ENCODE measurements at regions not wholly inside any gene's neighbourhood (a gene's known extent, or its start where the extent isn't known, plus 50 kb on each side); places are given as distances from the start of the nearest gene placed in this dataset.
A peak's percentile ranks its signal among the peaks of the same experiment; 100 is the strongest.

DNA sequence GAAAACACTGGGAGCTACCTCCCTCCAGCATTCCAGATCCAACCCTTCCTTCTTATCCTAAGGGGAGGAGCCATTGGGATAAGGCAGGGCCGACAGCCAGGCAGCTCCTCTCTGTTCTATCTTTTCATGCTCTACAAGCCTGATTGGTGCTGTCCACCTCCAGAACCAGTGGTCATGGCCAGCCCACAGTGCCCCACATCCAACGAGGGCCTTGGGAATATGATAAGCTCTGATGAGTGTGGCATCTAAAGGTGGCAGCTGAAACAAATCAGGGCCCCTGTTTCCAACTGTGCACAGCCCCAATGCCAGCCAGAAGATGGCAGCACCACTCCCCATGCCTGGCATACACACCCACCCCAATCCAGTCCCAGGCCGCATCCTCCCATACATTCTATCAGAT lies 329.3 kb downstream of the C1D start:
- no peak overlapping the region for H3K27ac ChIP-seq (ENCODE audit: low read depth in 1 of 2, low read length in 2 of 2)
- peaks cover 0 to under 1% (median 0%) of the 10 kb centered on the region in 4 donors for H3K9me3 ChIP-seq (ENCODE audit: control insufficient read depth in 4 of 4, low read length in 3 of 4)
- no peak for TF ChIP-seq SP1 (IDR thresholded peaks at IDR 0.05)
- TF ChIP-seq RAD21 (IDR thresholded peaks at IDR 0.05), result peak; percentile 57 to 66
- TF ChIP-seq, protein P1, sequence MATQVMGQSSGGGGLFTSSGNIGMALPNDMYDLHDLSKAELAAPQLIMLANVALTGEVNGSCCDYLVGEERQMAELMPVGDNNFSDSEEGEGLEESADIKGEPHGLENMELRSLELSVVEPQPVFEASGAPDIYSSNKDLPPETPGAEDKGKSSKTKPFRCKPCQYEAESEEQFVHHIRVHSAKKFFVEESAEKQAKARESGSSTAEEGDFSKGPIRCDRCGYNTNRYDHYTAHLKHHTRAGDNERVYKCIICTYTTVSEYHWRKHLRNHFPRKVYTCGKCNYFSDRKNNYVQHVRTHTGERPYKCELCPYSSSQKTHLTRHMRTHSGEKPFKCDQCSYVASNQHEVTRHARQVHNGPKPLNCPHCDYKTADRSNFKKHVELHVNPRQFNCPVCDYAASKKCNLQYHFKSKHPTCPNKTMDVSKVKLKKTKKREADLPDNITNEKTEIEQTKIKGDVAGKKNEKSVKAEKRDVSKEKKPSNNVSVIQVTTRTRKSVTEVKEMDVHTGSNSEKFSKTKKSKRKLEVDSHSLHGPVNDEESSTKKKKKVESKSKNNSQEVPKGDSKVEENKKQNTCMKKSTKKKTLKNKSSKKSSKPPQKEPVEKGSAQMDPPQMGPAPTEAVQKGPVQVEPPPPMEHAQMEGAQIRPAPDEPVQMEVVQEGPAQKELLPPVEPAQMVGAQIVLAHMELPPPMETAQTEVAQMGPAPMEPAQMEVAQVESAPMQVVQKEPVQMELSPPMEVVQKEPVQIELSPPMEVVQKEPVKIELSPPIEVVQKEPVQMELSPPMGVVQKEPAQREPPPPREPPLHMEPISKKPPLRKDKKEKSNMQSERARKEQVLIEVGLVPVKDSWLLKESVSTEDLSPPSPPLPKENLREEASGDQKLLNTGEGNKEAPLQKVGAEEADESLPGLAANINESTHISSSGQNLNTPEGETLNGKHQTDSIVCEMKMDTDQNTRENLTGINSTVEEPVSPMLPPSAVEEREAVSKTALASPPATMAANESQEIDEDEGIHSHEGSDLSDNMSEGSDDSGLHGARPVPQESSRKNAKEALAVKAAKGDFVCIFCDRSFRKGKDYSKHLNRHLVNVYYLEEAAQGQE (IDR thresholded peaks at IDR 0.05), result no peak
- TF ChIP-seq, protein P2, sequence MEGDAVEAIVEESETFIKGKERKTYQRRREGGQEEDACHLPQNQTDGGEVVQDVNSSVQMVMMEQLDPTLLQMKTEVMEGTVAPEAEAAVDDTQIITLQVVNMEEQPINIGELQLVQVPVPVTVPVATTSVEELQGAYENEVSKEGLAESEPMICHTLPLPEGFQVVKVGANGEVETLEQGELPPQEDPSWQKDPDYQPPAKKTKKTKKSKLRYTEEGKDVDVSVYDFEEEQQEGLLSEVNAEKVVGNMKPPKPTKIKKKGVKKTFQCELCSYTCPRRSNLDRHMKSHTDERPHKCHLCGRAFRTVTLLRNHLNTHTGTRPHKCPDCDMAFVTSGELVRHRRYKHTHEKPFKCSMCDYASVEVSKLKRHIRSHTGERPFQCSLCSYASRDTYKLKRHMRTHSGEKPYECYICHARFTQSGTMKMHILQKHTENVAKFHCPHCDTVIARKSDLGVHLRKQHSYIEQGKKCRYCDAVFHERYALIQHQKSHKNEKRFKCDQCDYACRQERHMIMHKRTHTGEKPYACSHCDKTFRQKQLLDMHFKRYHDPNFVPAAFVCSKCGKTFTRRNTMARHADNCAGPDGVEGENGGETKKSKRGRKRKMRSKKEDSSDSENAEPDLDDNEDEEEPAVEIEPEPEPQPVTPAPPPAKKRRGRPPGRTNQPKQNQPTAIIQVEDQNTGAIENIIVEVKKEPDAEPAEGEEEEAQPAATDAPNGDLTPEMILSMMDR (IDR thresholded peaks at IDR 0.05; ENCODE audit: low read depth, low read length, missing input control), result peak; percentile 37
- no peak for DNase-seq (ENCODE audit: low spot score)
- H3K4me1 ChIP-seq (ENCODE audit: control insufficient read depth in 4 of 4, insufficient read depth in 4 of 4, low read length in 3 of 4), result no peaks in the 10 kb centered on the region
- H3K27me3 ChIP-seq (ENCODE audit: control insufficient read depth in 4 of 4, insufficient read depth in 4 of 4, low read length in 3 of 4), result no peaks in the 10 kb centered on the region
- no peaks in the 10 kb centered on the region for H3K36me3 ChIP-seq (ENCODE audit: control insufficient read depth in 4 of 4, insufficient read depth in 3 of 4, low read depth in 1 of 4, low read length in 3 of 4)
- no peak overlapping the region for H3K4me3 ChIP-seq (ENCODE audit: low read depth in 1 of 3, low read length in 3 of 3)
- no peak overlapping the region for H3K9ac ChIP-seq (ENCODE audit: low read depth in 1 of 2, low read length in 2 of 2)
- WGBS, result 47% methylated on average over 3 of the region's 3 CpGs

DNA sequence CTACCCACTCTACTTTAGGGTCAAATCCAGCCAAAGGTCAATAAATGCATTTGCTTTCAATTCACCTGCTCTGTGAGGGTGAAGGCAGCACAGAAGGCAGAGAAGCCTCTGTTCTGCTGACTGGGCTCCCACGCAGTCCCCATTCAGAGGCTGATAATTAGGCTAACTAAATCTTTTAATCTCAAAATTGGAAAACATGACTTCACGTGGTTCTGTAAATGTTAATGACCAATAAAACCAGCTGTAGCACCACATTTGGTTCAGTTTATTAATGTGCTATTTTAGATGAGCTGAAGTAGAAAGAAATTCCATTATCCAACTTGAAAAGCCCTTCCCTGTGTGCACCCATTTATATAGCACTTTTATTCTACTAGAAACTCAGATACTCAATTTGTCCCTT lies 310.6 kb downstream of the C1D start:
- Histone ChIP-seq H3K27me3 (ENCODE audit: control insufficient read depth in 4 of 4, insufficient read depth in 4 of 4, low read length in 3 of 4) (peaks cover 0 to 4% (median 0%) of the 10 kb centered on the region in 4 donors), H3K4me1 (ENCODE audit: control insufficient read depth in 4 of 4, insufficient read depth in 4 of 4, low read length in 3 of 4) (no peaks in the 10 kb centered on the region), H3K9me3 (ENCODE audit: control insufficient read depth in 4 of 4, low read length in 3 of 4) (no peaks in the 10 kb centered on the region), H3K36me3 (ENCODE audit: control insufficient read depth in 4 of 4, insufficient read depth in 3 of 4, low read depth in 1 of 4, low read length in 3 of 4) (no peaks in the 10 kb centered on the region), H3K27ac (ENCODE audit: low read depth in 1 of 2, low read length in 2 of 2) (no peak overlapping the region), H3K4me3 (ENCODE audit: low read depth in 1 of 3, low read length in 3 of 3) (no peak overlapping the region), H3K9ac (ENCODE audit: low read depth in 1 of 2, low read length in 2 of 2) (no peak overlapping the region)
- no peak for DNase-seq (ENCODE audit: low spot score)
- WGBS, result 80% methylated on average over 2 of the region's 2 CpGs
- no peak for TF ChIP-seq NR2F2 (IDR thresholded peaks at IDR 0.05)
- no peak for TF ChIP-seq HNF4A (conservative IDR thresholded peaks at IDR 0.05)
- TF ChIP-seq RAD21 (IDR thresholded peaks at IDR 0.05), result no peak
- TF ChIP-seq FOXA1 (IDR thresholded peaks at IDR 0.05), result no peak
- no peak for TF ChIP-seq HNF4G (IDR thresholded peaks at IDR 0.05)
- TF ChIP-seq FOXA2 (IDR thresholded peaks at IDR 0.05), result no peak
- TF ChIP-seq GABPA (IDR thresholded peaks at IDR 0.05 in 1 of 2, conservative IDR thresholded peaks at IDR 0.05 in 1 of 2), result no peak
- TF ChIP-seq, protein P1 (IDR thresholded peaks at IDR 0.05), result no peak
- TF ChIP-seq EGR1 (IDR thresholded peaks at IDR 0.05; ENCODE audit: low read depth in 2 of 2), result no peak
- TF ChIP-seq RXRA (IDR thresholded peaks at IDR 0.05), result no peak
- TF ChIP-seq, protein P3, sequence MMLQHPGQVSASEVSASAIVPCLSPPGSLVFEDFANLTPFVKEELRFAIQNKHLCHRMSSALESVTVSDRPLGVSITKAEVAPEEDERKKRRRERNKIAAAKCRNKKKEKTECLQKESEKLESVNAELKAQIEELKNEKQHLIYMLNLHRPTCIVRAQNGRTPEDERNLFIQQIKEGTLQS (IDR thresholded peaks at IDR 0.05), result no peak
- TF ChIP-seq JUND (IDR thresholded peaks at IDR 0.05), result no peak
- TF ChIP-seq, protein P2 (IDR thresholded peaks at IDR 0.05; ENCODE audit: low read depth, low read length, missing input control), result no peak
- TF ChIP-seq, protein P4, sequence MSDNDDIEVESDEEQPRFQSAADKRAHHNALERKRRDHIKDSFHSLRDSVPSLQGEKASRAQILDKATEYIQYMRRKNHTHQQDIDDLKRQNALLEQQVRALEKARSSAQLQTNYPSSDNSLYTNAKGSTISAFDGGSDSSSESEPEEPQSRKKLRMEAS (IDR thresholded peaks at IDR 0.05), result no peak
- no peak for TF ChIP-seq TAF1 (conservative IDR thresholded peaks at IDR 0.05)
- no peak for TF ChIP-seq ZBTB33 (IDR thresholded peaks at IDR 0.05)
- TF ChIP-seq SP1 (IDR thresholded peaks at IDR 0.05), result no peak
- TF ChIP-seq YY1 (IDR thresholded peaks at IDR 0.05), result no peak
